ENCODE measurements at regions not wholly inside any gene's neighbourhood (a gene's known extent, or its start where the extent isn't known, plus 50 kb on each side); places are given as distances from the start of the nearest gene placed in this dataset.

- intact Hi-C loops (cut with micrococcal nuclease) = no loop called here
- ATAC-seq = no peak
- Histone ChIP-seq H3K27me3 (ENCODE audit: control insufficient read depth, insufficient read depth, low read length) (no peaks in the 10 kb centered on the region), H3K36me3 (ENCODE audit: control insufficient read depth, insufficient read depth, low read length) (no peaks in the 10 kb centered on the region), H3K27ac (ENCODE audit: low read length) (no peak overlapping the region), H3K4me1 (ENCODE audit: control insufficient read depth, insufficient read depth, low read length) (no peaks in the 10 kb centered on the region), H3K9me3 (ENCODE audit: control insufficient read depth, insufficient read depth, low read length) (no peaks in the 10 kb centered on the region), H3K4me3 (ENCODE audit: low read length) (no peak overlapping the region)
- WGBS (ENCODE audit: insufficient coverage) = 66% methylated on average over 4 of the region's 4 CpGs
- DNase-seq = no peak
- peaks cover 10 to 13% of the 10 kb centered on the region in 2 donors for H3K27me3 Mint-ChIP-seq (ENCODE audit: low read depth in 2 of 2)
- no peak overlapping the region for H3K4me3 Mint-ChIP-seq
- H3K4me1 Mint-ChIP-seq = peaks cover 0 to 7% of the 10 kb centered on the region in 2 donors
- no peak overlapping the region for H3K27ac Mint-ChIP-seq
- no peak for TF ChIP-seq CTCF (IDR thresholded peaks at IDR 0.05)
- H3K36me3 Mint-ChIP-seq = no peaks in the 10 kb centered on the region
- no peaks in the 10 kb centered on the region for H3K9me3 Mint-ChIP-seq
These were observed 250.9 kb downstream of the ICOS start for GRCh38 chr2:204187229-204188083.

- DNase-seq = no peak
- H3K27ac ChIP-seq (ENCODE audit: low read length) = no peak overlapping the region
- no peaks in the 10 kb centered on the region for H3K9me3 Mint-ChIP-seq
- no peak for TF ChIP-seq CTCF (IDR thresholded peaks at IDR 0.05)
- no peaks in the 10 kb centered on the region for H3K27me3 ChIP-seq (ENCODE audit: control insufficient read depth, insufficient read depth, low read length)
- intact Hi-C loops (cut with micrococcal nuclease) = no loop called here
- peaks cover 0 to 7% of the 10 kb centered on the region in 2 donors for H3K4me1 Mint-ChIP-seq
- H3K36me3 Mint-ChIP-seq = no peaks in the 10 kb centered on the region
- peaks cover 12 to 43% of the 10 kb centered on the region in 2 donors for H3K27me3 Mint-ChIP-seq (ENCODE audit: low read depth in 2 of 2)
- no peaks in the 10 kb centered on the region for H3K36me3 ChIP-seq (ENCODE audit: control insufficient read depth, insufficient read depth, low read length)
- no peaks in the 10 kb centered on the region for H3K4me1 ChIP-seq (ENCODE audit: control insufficient read depth, insufficient read depth, low read length)
- no peak for ATAC-seq
- no peak overlapping the region for H3K27ac Mint-ChIP-seq
- H3K4me3 ChIP-seq (ENCODE audit: low read length) = no peak overlapping the region
- no peaks in the 10 kb centered on the region for H3K9me3 ChIP-seq (ENCODE audit: control insufficient read depth, insufficient read depth, low read length)
- no peak overlapping the region for H3K4me3 Mint-ChIP-seq
These were observed 255.0 kb downstream of the ICOS start for GRCh38 chr2:204191574-204191973.

- DNase-seq (no peak), ATAC-seq (no peak)
- no peak for TF ChIP-seq CTCF (IDR thresholded peaks at IDR 0.05)
- no peak overlapping the region for H3K27ac ChIP-seq (ENCODE audit: low read length)
- no peak overlapping the region for H3K4me3 Mint-ChIP-seq
- no peak overlapping the region for H3K27ac Mint-ChIP-seq
- H3K9me3 ChIP-seq (ENCODE audit: control insufficient read depth, insufficient read depth, low read length) = no peaks in the 10 kb centered on the region
- H3K27me3 ChIP-seq (ENCODE audit: control insufficient read depth, insufficient read depth, low read length) = no peaks in the 10 kb centered on the region
- H3K4me1 ChIP-seq (ENCODE audit: control insufficient read depth, insufficient read depth, low read length) = no peaks in the 10 kb centered on the region
- no peak overlapping the region for H3K4me3 ChIP-seq (ENCODE audit: low read length)
- no peaks in the 10 kb centered on the region for H3K36me3 Mint-ChIP-seq
- no peaks in the 10 kb centered on the region for H3K36me3 ChIP-seq (ENCODE audit: control insufficient read depth, insufficient read depth, low read length)
- no peaks in the 10 kb centered on the region for H3K4me1 Mint-ChIP-seq
- intact Hi-C loops (cut with micrococcal nuclease) = no loop called here
- no peaks in the 10 kb centered on the region for H3K9me3 Mint-ChIP-seq
- WGBS (ENCODE audit: insufficient coverage) = 63% methylated on average over 4 of the region's 4 CpGs
- peaks cover 13 to 40% of the 10 kb centered on the region in 2 donors for H3K27me3 Mint-ChIP-seq (ENCODE audit: low read depth in 2 of 2)
These were observed 258.9 kb downstream of the ICOS start for GRCh38 chr2:204195498-204195897.
